BJ (cell line): ENCODE measurements at regions not wholly inside any gene's neighbourhood (a gene's known extent, or its start where the extent isn't known, plus 50 kb on each side); places are given as distances from the start of the nearest gene placed in this dataset.

Experiments used
- CTCF ChIA-PET: fragments of 350-600 bp; formaldehyde crosslinking; extraction: SDS; loops from one replicate; lab custom pipeline; 2021; ENCODE audit warnings: antibody characterized with exemption, inconsistent platforms; lab: Yijun Ruan, JAX
- POLR2A ChIA-PET: fragments of 300-600 bp; sonication (Branson Sonifier 250); formaldehyde crosslinking; extraction: SDS; loops from one replicate; lab custom pipeline; 2021; ENCODE audit warnings: antibody characterized with exemption; lab: Charles Lee
- DNase-seq: peaks from one replicate; pipeline ENCODE4 v3.0.0-alpha.2; 2011; ENCODE audit warnings: low read depth
- H3K27me3 ChIP-seq: 2 replicates; pipeline ENCODE4 v1.6.0; 2011; ENCODE audit warnings: low read length; ENCODE audit not compliant: control insufficient read depth, insufficient read depth
- H3K36me3 ChIP-seq: 2 replicates; pipeline ENCODE4 v1.5.1; 2011; ENCODE audit warnings: low read length; ENCODE audit not compliant: control insufficient read depth, insufficient read depth
- H3K4me3 ChIP-seq: 2 replicates; pipeline ENCODE4 v1.5.1; 2011; ENCODE audit warnings: low read depth, mild to moderate bottlenecking, control low read depth, low read length
- CTCF ChIP-seq: IDR thresholded peaks from 2 replicates; pipeline ENCODE4 v1.5.1; 2011; ENCODE audit warnings: low read depth, mild to moderate bottlenecking, control low read depth, inconsistent platforms, low read length, moderate library complexity; ENCODE audit not compliant: insufficient read depth

GRCh38 chr7:128171342-128171918 is 69.6 kb upstream of the LEP start:
- H3K27me3 ChIP-seq = peaks cover 53% of the 10 kb centered on the region

GRCh38 chr7:128172151-128172550 is 68.9 kb upstream of the LEP start:
- CTCF ChIA-PET = interaction anchor here (2.5 kb wide), 1 partner anchor 37 kb away, joined by 8 read pairs; no protein-coding TSS in a partner anchor

More at GRCh38 chr7:128171342-128171918, 69.6 kb upstream of the LEP start:
- CTCF ChIA-PET = interaction anchor here (0.6 to 2.5 kb wide), 3 partner anchors 35 to 65 kb away, joined by 3 to 8 read pairs (median 3); no protein-coding TSS in a partner anchor
- Histone ChIP-seq H3K36me3 (no peaks in the 10 kb centered on the region), H3K4me3 (no peak overlapping the region)
- no peak for DNase-seq
- POLR2A ChIA-PET = interaction anchor here (0.6 kb wide), 1 partner anchor 15 kb away, joined by 3 read pairs; no protein-coding TSS in a partner anchor
- no peak for TF ChIP-seq CTCF

GRCh38 chr7:128172963-128173362 is 68.1 kb upstream of the LEP start:
- Histone ChIP-seq H3K4me3 (no peak overlapping the region), H3K36me3 (no peaks in the 10 kb centered on the region), H3K27me3 (peaks cover 43% of the 10 kb centered on the region)
- DNase-seq = no peak
- TF ChIP-seq CTCF = no peak
- ChIA-PET CTCF (interaction anchor here (2.5 kb wide), 1 partner anchor 36 kb away, joined by 8 read pairs; no protein-coding TSS in a partner anchor), POLR2A (no interaction called here)

More at GRCh38 chr7:128172151-128172550, 68.9 kb upstream of the LEP start:
- no peak for DNase-seq
- no peak overlapping the region for H3K4me3 ChIP-seq
- no peak for TF ChIP-seq CTCF
- POLR2A ChIA-PET = no interaction called here
- peaks cover 48% of the 10 kb centered on the region for H3K27me3 ChIP-seq
- no peaks in the 10 kb centered on the region for H3K36me3 ChIP-seq

- TF ChIP-seq CTCF = no peak
- no peak for DNase-seq
- Histone ChIP-seq H3K36me3 (no peaks in the 10 kb centered on the region), H3K4me3 (no peak overlapping the region), H3K27me3 (peaks cover 37% of the 10 kb centered on the region)
- ChIA-PET POLR2A (no interaction called here), CTCF (interaction anchor here (0.9 to 1.5 kb wide), 2 partner anchors 14 to 38 kb away, joined by 3 to 4 read pairs; no protein-coding TSS in a partner anchor)
These were observed 66.7 kb upstream of the LEP start for GRCh38 chr7:128174386-128174785.

- ChIA-PET CTCF (interaction anchor here (2.0 kb wide), 1 partner anchor 19 kb away, joined by 5 read pairs; no protein-coding TSS in a partner anchor), POLR2A (no interaction called here)
- DNase-seq = no peak
- H3K36me3 ChIP-seq = no peaks in the 10 kb centered on the region
- H3K27me3 ChIP-seq = peaks cover 24% of the 10 kb centered on the region
- H3K4me3 ChIP-seq = no peak overlapping the region
- no peak for TF ChIP-seq CTCF
These were observed 64.4 kb upstream of the LEP start for GRCh38 chr7:128176696-128177095.
